ENCODE measurements at regions not wholly inside any gene's neighbourhood (a gene's known extent, or its start where the extent isn't known, plus 50 kb on each side); places are given as distances from the start of the nearest gene placed in this dataset.
"Not testable (repeated sequence)": the region's sequence is repeated elsewhere in the genome, so short reads cannot be mapped to it uniquely, and the experiment has no call there.

- no peak for DNase-seq (ENCODE audit: low read depth in 2 of 2)
Observed at GRCh38 chrX:101823236-101823635, 108.6 kb downstream of the ZMAT1 start.

DNA sequence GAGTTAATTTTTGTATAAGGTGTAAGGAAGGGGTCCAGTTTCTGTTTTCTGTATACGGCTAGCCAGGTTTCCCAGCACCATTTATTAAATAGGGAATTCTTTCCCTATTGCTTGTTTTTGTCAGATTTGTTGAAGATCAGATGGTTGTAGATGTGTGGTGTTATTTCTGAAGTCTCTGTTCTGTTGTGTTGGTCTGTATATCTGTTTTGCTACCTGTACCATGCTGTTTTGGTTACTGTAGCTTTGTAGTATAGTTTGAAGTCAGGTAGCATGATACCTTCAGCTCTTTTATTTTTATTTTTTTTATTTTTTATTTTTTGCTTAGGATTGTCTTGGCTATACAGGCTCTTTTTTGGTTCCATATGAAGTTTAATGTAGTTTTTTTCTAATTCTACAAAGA, 114.1 kb downstream of the ZMAT1 start:
- not testable (repeated sequence) for DNase-seq (ENCODE audit: low read depth in 2 of 2)

DNA sequence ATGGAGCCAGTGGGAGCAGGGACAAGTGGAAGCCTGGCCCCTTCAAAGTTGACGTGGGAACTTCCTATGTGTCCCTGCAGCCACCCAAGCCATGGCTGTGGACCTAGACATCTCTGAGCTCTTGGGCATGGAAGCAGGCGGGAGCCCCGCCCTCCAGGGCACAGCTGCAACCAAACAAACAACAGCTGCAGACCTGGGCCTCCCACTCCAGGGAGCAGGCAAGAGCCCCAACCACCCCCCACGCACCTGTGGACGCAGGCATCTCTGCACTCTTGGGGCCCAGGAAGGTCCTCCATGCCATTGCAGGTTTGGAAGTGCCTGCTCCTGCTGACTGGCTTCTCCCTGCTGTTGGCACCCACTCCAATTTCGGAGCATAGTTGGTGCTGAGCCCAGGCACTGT, 118.6 kb downstream of the ZMAT1 start:
- no peak for DNase-seq (ENCODE audit: low read depth in 2 of 2)

- DNase-seq (ENCODE audit: low read depth in 2 of 2): no peak
Observed at GRCh38 chrX:101803451-101803850, 128.4 kb downstream of the ZMAT1 start.

DNA sequence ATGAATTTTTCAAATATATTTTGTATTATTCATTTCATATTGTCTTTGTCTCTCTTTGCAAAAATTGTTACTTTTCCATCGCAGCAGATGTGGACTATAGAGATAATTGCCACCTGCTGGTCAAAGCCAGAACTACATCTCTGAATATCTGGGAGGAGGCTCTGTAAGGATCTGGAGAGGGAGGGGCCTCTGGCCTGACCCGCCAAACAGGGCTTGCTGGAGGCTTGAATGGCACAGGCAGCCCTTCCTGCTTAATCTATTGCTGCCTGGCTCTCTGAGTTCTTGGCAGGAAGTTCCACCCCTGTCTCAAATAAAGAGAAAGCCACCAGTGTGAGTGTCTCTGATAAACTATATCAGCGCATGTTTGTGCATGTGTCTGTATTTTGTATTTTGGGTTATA, 132.4 kb downstream of the ZMAT1 start:
- peak; percentile 5 to 45 for DNase-seq (ENCODE audit: low read depth in 2 of 2)

DNA sequence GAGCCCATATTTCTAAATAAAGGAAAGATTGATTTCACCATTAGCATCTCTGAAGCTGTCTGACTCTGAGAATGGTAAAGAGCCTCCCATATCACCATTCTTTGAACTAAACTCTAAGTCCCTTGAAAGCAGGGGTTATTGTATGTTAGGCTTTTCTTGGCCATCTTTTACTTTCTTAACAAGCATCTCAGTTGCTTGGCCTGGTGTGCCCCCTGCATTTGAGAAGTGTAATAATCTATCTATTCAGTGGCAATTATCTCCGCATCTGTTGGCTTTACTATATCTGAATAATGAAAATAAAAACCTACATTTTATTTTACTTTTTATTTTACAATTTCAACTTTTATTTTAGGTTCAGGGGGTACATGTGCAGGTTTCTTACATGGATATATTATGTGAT, 128.3 kb upstream of the ARMCX2 start:
- DNase-seq (ENCODE audit: low read depth in 2 of 2): no peak

DNA sequence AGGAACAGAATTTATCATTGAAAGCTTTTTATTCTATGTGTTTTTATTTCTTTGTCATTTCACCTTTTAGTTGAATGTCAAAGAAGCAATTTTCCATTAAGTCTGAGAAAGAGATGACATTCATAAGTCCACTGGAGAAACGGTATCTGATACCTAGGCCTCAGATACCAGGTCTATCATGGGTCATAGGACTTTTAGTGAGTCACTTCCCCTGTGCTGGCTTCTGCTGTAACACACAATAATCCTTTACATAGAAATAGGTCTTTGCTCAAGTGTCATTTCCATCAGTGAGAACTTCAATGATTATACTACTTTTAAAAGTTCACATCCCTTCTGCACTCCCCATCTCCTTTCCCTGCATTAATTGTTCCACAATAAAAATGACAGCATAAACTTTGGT, 125.5 kb upstream of the ARMCX2 start:
- DNase-seq (ENCODE audit: low read depth in 2 of 2): no peak

DNA sequence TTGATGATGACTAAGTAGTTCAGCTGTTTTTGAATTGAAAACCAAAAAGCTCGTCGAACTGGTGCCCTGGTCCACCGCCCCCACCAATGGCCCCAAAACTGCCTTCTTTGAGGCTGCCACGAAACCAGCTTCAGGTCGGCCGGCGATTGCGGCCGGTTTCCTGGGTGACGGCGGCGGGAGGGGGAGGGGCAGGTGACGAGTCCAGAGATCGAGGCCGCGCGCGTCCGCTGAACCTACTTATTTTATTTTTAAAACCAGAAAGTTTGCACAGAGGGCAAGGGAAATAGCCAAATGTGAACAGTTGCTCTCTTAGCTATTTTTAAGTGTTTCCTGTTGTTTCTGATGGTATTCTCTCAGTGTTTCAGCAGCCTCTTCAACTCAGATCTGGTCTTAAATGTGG, 120.8 kb upstream of the ARMCX2 start:
- not testable (repeated sequence) for DNase-seq (ENCODE audit: low read depth in 2 of 2)

GRCh38 chrX:101774340-101774739, 114.7 kb upstream of the ARMCX2 start:
- DNase-seq (ENCODE audit: low read depth in 2 of 2): no peak

GRCh38 chrX:101764538-101764937, 104.9 kb upstream of the ARMCX2 start:
- no peak for DNase-seq (ENCODE audit: low read depth in 2 of 2)

GRCh38 chrX:101759000-101759399, 99.3 kb upstream of the ARMCX2 start:
- no peak for DNase-seq (ENCODE audit: low read depth in 2 of 2)

DNA sequence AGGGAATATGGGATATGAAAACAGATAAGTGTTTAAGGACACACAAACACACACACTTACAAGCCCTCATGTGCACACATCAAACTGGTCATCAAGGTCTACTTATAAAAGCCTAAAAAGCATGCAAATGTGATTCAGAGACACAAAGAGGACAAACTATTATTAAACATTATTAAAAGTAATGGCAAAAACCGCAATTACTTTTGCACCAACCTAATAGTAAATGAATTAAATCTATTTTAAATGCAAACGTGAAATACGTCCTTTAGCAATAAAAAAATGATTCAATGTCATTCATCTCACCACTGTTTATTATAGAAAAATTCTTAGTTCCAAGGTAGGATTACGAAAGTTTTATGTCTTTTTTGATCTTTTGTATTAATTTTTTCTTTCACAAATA, 91.1 kb upstream of the ARMCX2 start:
- DNase-seq (ENCODE audit: low read depth in 2 of 2): no peak

DNA sequence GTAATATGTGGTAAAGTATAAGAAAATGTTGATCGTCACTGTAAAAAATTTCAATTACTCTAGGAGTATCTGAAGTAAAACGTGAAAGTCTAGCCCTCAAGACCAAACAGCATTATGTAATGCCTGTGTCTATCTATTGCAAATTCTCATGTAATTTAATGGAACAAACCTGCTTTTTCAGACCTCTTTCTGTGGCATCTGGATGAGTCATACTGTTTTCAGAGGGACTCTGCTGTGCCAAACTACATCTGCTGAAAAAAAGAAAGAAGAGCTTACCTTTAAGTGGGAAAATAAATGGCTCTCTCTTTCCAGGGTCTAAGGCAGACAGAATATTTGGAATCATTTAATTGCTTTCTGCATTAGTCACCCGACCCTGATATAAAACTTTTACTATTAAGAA, 89.8 kb upstream of the ARMCX2 start:
- no peak for DNase-seq (ENCODE audit: low read depth in 2 of 2)

DNA sequence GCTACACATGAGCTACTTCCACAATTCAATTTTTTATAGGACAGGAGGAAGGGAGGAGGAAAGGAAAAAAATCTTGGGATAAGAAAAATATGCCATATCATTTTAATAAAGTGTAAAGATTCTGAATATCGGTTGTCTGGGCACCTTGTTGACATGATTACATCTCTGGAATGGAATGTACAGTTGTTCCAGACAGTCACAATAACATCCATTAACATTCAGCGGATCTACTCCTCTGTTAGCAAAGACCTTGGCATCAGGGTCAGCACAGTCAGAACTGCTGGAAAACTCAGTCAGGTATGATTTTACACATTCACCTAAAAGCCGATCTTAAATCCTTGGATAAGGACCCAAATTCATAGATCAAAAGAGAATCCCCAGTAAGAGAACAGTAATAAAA, 85.4 kb upstream of the ARMCX2 start:
- no peak for DNase-seq (ENCODE audit: low read depth in 2 of 2)

DNA sequence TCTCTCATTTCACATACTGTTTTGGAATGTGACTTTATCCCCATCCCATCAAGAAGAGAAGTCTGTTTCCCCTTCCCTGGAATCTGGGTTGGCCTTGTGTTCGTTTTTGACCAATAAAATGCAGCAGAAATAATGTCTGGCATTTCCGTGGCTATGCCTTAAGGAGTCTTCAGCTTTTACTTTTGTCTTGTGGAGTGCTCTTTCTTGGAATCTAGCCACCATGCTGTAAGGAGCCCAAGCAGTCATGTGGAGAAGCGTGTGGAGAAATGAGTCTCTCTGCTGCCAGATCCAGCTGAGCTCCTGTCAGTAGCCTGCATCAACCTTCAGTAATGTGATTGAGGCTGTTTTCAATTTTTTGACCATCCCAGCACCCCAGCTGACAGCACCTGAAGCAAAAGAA, 84.4 kb upstream of the ARMCX2 start:
- no peak for DNase-seq (ENCODE audit: low read depth in 2 of 2)

- no peak for DNase-seq (ENCODE audit: low read depth in 2 of 2)
Observed at GRCh38 chrX:101740642-101741041, 81.0 kb upstream of the ARMCX2 start.

DNA sequence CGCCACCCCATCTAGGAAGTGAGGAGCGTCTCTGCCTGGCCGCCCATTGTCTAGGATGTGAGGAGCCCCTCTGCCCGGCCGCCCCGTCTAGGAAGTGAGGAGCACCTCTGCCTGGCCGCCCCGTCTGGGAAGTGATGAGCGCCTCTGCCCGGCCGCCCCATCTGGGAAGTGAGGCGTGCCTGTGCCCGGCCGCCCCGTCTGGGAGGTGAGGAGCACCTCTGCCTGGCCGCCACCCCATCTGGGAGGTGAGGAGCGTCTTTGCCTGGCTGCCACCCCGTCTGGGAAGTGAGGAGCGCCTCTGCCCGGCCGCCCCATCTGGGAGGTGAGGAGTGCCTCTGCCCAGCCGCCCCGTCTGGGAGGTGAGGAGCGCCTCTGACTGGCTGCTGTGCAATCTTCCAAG, 79.2 kb upstream of the ARMCX2 start:
- DNase-seq (ENCODE audit: low read depth in 2 of 2): not testable (repeated sequence)

- DNase-seq (ENCODE audit: low read depth in 2 of 2): not testable (repeated sequence)
Observed at GRCh38 chrX:101738411-101738810, 78.8 kb upstream of the ARMCX2 start.

GRCh38 chrX:101736651-101737050, 77.0 kb upstream of the ARMCX2 start:
- no peak for DNase-seq (ENCODE audit: low read depth in 2 of 2)

GRCh38 chrX:101732870-101733269, 73.2 kb upstream of the ARMCX2 start:
- DNase-seq (ENCODE audit: low read depth in 2 of 2): no peak

DNA sequence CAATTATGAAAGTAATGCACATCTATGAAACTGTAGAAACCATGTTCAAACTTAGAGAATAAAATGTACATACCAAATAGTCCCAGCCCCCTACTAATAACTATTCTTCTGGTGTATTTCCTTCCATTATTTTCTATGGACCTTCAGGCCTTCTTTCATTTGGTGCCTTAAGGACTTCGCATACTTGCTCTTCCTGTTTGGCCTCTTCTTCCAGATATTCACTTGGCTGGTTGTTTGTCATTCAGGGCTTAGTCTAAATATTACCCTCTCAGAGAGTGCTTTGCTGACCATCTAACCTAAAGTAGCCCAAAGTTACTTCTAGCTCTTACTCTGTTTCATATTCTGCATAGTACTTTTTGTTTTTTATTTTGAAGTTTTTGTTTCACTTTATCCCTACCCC, 70.3 kb upstream of the ARMCX2 start:
- DNase-seq (ENCODE audit: low read depth in 2 of 2): no peak

Data from stimulated activated CD8-positive, alpha-beta memory T cell treated with anti-CD3 and anti-CD28 coated beads, Interleukin-15, amount 100 ng/mL, for 4 hours (primary cell).